ENCODE measurements at regions not wholly inside any gene's neighbourhood (a gene's known extent, or its start where the extent isn't known, plus 50 kb on each side); places are given as distances from the start of the nearest gene placed in this dataset.

GRCh38 chr9:119060629-119061385, 308.4 kb downstream of the BRINP1 start:
- H3K36me3 ChIP-seq (ENCODE audit: insufficient read depth, low read length), result no peaks in the 10 kb centered on the region
- H3K27me3 ChIP-seq (ENCODE audit: insufficient read depth, low read depth, low read length), result no peaks in the 10 kb centered on the region
- H3K27ac ChIP-seq (ENCODE audit: low read length), result no peak overlapping the region
- no peaks in the 10 kb centered on the region for H3K9me3 ChIP-seq (ENCODE audit: low read length)
- no peaks in the 10 kb centered on the region for H3K79me2 ChIP-seq (replicated peaks; ENCODE audit: insufficient read depth, low read length)
- no peaks in the 10 kb centered on the region for H3K9me2 ChIP-seq (ENCODE audit: insufficient read depth, low read length)
- TF ChIP-seq EZH2 (IDR thresholded peaks at IDR 0.05; ENCODE audit: borderline replicate concordance, insufficient read depth, low read length, poor library complexity, severe bottlenecking), result no peak
- no peak for TF ChIP-seq SMC3 (conservative IDR thresholded peaks at IDR 0.05; ENCODE audit: poor library complexity)
- TF ChIP-seq EP300 (conservative IDR thresholded peaks at IDR 0.05; ENCODE audit: poor library complexity, severe bottlenecking), result no peak
- no peak for TF ChIP-seq POLR2AphosphoS5 (IDR thresholded peaks at IDR 0.05)
- no peak for TF ChIP-seq CTCF (IDR thresholded peaks at IDR 0.05; ENCODE audit: poor library complexity, severe bottlenecking)
- TF ChIP-seq MXI1 (conservative IDR thresholded peaks at IDR 0.05; ENCODE audit: poor library complexity, severe bottlenecking), result no peak
- no peak for TF ChIP-seq TAF1 (IDR thresholded peaks at IDR 0.05; ENCODE audit: low read depth)
- no peak for TF ChIP-seq RAD21 (conservative IDR thresholded peaks at IDR 0.05)
- no peak for TF ChIP-seq REST (IDR thresholded peaks at IDR 0.05; ENCODE audit: borderline replicate concordance)
- no peak overlapping the region for H3K4me2 ChIP-seq (ENCODE audit: low read length)
- H4K20me1 ChIP-seq (ENCODE audit: insufficient read depth), result no peaks in the 10 kb centered on the region
- no peak overlapping the region for H3K4me3 ChIP-seq (ENCODE audit: low read length)
- H3K9ac ChIP-seq (ENCODE audit: low read length), result no peak overlapping the region
- H2AFZ ChIP-seq (ENCODE audit: low read depth, low read length), result no peak overlapping the region
- no peaks in the 10 kb centered on the region for H3F3A ChIP-seq (ENCODE audit: insufficient read depth, low read length, poor library complexity, severe bottlenecking)

- H3K9me3 ChIP-seq (ENCODE audit: low read length), result no peaks in the 10 kb centered on the region
Observed at GRCh38 chr9:119071636-119072035, 297.6 kb downstream of the BRINP1 start.

More at GRCh38 chr9:119071636-119072035, 297.6 kb downstream of the BRINP1 start:
- Histone ChIP-seq H3K9ac (ENCODE audit: low read length) (no peak overlapping the region), H3K27ac (ENCODE audit: low read length) (no peak overlapping the region), H3K4me3 (ENCODE audit: low read length) (no peak overlapping the region), H4K20me1 (ENCODE audit: insufficient read depth) (no peaks in the 10 kb centered on the region), H2AFZ (ENCODE audit: low read depth, low read length) (no peak overlapping the region), H3K27me3 (ENCODE audit: insufficient read depth, low read depth, low read length) (no peaks in the 10 kb centered on the region), H3F3A (ENCODE audit: insufficient read depth, low read length, poor library complexity, severe bottlenecking) (no peaks in the 10 kb centered on the region), H3K9me2 (ENCODE audit: insufficient read depth, low read length) (no peaks in the 10 kb centered on the region), H3K36me3 (ENCODE audit: insufficient read depth, low read length) (no peaks in the 10 kb centered on the region), H3K4me2 (ENCODE audit: low read length) (no peak overlapping the region), H3K79me2 (replicated peaks; ENCODE audit: insufficient read depth, low read length) (no peaks in the 10 kb centered on the region)
- TF ChIP-seq RAD21 (conservative IDR thresholded peaks at IDR 0.05), result no peak

All from neural cell (in vitro differentiated cells).